Panc1 (cell line): ENCODE measurements at regions not wholly inside any gene's neighbourhood (a gene's known extent, or its start where the extent isn't known, plus 50 kb on each side); places are given as distances from the start of the nearest gene placed in this dataset.

ENCODE experiments used
- ATAC-seq: fragments of 200-7000 bp; cut with Tn5 transposase; 2 replicates; pipeline ENCODE4 v1.9.1; 2020; ENCODE audit warnings: mild to moderate bottlenecking, moderate library complexity
- BruUV-seq: library from RNA; stranded (reverse); fragments of 400-500 nt; replicated peaks from 2 replicates; lab custom pipeline; 2021; lab: Mats Ljungman, UMichigan
- CTCF ChIA-PET: fragments of 300-600 bp; sonication (Branson Sonifier 250); formaldehyde crosslinking; loops from one replicate; lab custom pipeline; 2022; ENCODE audit warnings: antibody characterized with exemption; lab: Charles Lee
- POLR2A ChIA-PET: fragments of 300-600 bp; sonication (Branson Sonifier 250); formaldehyde crosslinking; loops from one replicate; lab custom pipeline; 2022; ENCODE audit warnings: antibody characterized with exemption; lab: Charles Lee
- DNase-seq: peaks from one replicate; pipeline ENCODE4 v3.0.0-alpha.2; 2010; ENCODE audit warnings: low read depth, low spot score
- H3K27ac ChIP-seq: 2 replicates; pipeline ENCODE4 v1.5.1; 2011; ENCODE audit warnings: mild to moderate bottlenecking, low read length, inconsistent platforms
- H3K27me3 ChIP-seq: fragments of 200-500 bp; sonication (Bioruptor generic); 2 replicates; pipeline ENCODE4 v1.6.0; 2014; ENCODE audit warnings: low read length, inconsistent platforms; ENCODE audit not compliant: control insufficient read depth, insufficient read depth
- H3K36me3 ChIP-seq: fragments of 200-500 bp; sonication (Bioruptor generic); 2 replicates; pipeline ENCODE4 v1.5.1; 2014; ENCODE audit warnings: inconsistent platforms, mild to moderate bottlenecking, low read length, moderate library complexity; ENCODE audit not compliant: control insufficient read depth, insufficient read depth
- H3K4me1 ChIP-seq: 2 replicates; pipeline ENCODE4 v1.5.1; 2011; ENCODE audit warnings: inconsistent platforms, mild to moderate bottlenecking, low read length, moderate library complexity; ENCODE audit not compliant: control insufficient read depth, insufficient read depth
- H3K4me3 ChIP-seq, 2 experiments: 2 replicates each; pipeline ENCODE4 v1.5.1; 2011 to 2012; ENCODE audit warnings: low read depth in 2 of 2, low read length in 2 of 2, mild to moderate bottlenecking in 2 of 2, inconsistent platforms in 1 of 2, moderate library complexity in 1 of 2
- H3K9me3 ChIP-seq: fragments of 200-500 bp; sonication (Bioruptor generic); 2 replicates; pipeline ENCODE4 v1.5.1; 2014; ENCODE audit warnings: low read depth, mild to moderate bottlenecking, inconsistent platforms, low read length, moderate library complexity; ENCODE audit not compliant: control insufficient read depth, insufficient read depth
- POLR2AphosphoS5 ChIP-seq: IDR thresholded peaks from 2 replicates; pipeline ENCODE4 v1.6.1; 2012; ENCODE audit warnings: mild to moderate bottlenecking, low read depth, low read length, moderate library complexity
- REST ChIP-seq, 2 experiments: IDR thresholded peaks; 2 replicates each; pipeline ENCODE4 v1.6.1; 2011 to 2012; ENCODE audit warnings: low read depth in 2 of 2, control low read depth in 1 of 2, low read length in 1 of 2, mild to moderate bottlenecking in 1 of 2, moderate library complexity in 1 of 2; ENCODE audit not compliant: insufficient read depth in 1 of 2
- SIN3A ChIP-seq: IDR thresholded peaks from 2 replicates; pipeline ENCODE4 v1.6.1; 2012; ENCODE audit warnings: low read depth, mild to moderate bottlenecking, low read length, moderate library complexity, borderline replicate concordance; ENCODE audit not compliant: insufficient read depth
- TCF7L2 ChIP-seq: IDR thresholded peaks from 2 replicates; pipeline ENCODE4 v1.6.1; 2011; ENCODE audit warnings: mild to moderate bottlenecking, low read depth, low read length, inconsistent platforms
- in situ Hi-C: cut with HindIII; loops from 2 replicates; pipeline ENCODE4 v1.10.0; 2016; ENCODE audit warnings: low sequenced_read_pairs, low pct_unique_long_range_greater_than_20kb
- intact Hi-C: fragments of 100-400 bp; cut with micrococcal nuclease; formaldehyde crosslinking; loops from one replicate; pipeline ENCODE4 v1.10.0; 2022; ENCODE audit not compliant: unreplicated experiment
- TF ChIP-seq, protein P1 (sequence below): fragments of 450-650 bp; IDR thresholded peaks from 2 replicates; pipeline ENCODE4 v1.5.1; 2017; ENCODE audit warnings: mild to moderate bottlenecking

DNA sequence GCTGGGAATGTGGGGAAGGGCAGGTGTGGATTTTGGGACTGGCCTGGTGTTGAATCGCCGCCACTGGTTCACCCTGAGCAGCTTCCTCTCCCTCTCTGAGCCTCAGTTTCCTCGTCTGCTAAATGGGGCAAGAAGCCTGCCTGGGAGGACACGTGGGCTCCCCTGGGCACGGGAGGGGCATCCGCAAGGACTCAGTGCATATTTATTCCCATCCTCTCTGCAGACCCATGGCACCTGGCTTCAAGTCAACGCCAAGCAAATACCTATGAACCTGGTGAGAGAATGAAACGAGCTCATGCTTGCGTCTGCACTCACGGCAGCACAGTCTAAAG lies 234.4 kb downstream of the PTPRU start:
- intact Hi-C loops (no loop called here), in situ Hi-C loops (no loop called here)
- TF ChIP-seq POLR2AphosphoS5 (no peak), TCF7L2 (no peak), REST (IDR thresholded peaks at IDR 0.05; ENCODE audit: insufficient read depth in 1 of 2, low read depth in 2 of 2, low read length in 1 of 2) (no peak), SIN3A (no peak)
- TF ChIP-seq, protein P1, sequence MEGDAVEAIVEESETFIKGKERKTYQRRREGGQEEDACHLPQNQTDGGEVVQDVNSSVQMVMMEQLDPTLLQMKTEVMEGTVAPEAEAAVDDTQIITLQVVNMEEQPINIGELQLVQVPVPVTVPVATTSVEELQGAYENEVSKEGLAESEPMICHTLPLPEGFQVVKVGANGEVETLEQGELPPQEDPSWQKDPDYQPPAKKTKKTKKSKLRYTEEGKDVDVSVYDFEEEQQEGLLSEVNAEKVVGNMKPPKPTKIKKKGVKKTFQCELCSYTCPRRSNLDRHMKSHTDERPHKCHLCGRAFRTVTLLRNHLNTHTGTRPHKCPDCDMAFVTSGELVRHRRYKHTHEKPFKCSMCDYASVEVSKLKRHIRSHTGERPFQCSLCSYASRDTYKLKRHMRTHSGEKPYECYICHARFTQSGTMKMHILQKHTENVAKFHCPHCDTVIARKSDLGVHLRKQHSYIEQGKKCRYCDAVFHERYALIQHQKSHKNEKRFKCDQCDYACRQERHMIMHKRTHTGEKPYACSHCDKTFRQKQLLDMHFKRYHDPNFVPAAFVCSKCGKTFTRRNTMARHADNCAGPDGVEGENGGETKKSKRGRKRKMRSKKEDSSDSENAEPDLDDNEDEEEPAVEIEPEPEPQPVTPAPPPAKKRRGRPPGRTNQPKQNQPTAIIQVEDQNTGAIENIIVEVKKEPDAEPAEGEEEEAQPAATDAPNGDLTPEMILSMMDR = no peak
- Histone ChIP-seq H3K27me3 (peaks cover 8% of the 10 kb centered on the region), H3K36me3 (no peaks in the 10 kb centered on the region), H3K27ac (no peak overlapping the region), H3K4me1 (no peaks in the 10 kb centered on the region), H3K9me3 (no peaks in the 10 kb centered on the region), H3K4me3 (no peak overlapping the region)
- CTCF ChIA-PET = no interaction called here
- DNase-seq (no peak), ATAC-seq (no peak)
- no TSS peak for BruUV-seq
- POLR2A ChIA-PET = no interaction called here

DNA sequence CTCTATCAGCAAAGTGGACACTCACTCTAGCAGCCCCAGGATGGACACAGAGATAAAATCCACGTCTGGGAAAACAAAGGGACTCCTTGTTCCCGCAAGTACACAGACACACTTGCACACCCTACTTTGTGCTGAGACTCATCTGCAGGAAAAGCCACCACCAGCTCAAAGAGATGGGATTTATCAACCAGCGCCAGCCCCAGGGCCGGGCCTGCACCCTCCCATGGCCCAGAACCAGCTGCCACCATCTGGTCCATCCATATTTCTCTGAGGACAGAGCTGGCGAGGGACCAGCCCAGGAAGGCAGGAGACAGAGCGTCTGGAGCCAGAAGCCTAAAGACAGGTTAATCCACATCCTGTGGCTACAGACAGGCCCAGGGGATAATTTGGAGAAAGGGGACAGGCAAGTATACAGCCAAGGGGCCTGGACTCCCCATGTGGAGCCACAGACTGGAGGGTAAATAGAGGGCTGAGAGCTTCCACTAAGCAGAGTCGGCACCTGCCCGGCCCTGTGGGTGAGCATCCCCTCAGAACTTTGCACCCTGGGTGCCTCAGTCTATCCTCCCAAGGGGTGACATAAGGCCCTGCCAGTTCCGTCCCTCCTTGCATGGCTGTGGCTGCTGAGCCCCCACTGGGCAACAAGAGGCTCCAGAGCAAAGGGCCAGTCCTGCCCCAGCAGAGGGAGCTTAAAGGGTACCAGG lies 233.9 kb downstream of the PTPRU start:
- intact Hi-C loops (no loop called here), in situ Hi-C loops (no loop called here)
- CTCF ChIA-PET = no interaction called here
- no peak overlapping the region for H3K27ac ChIP-seq
- ATAC-seq = no peak
- no TSS peak for BruUV-seq
- H3K4me1 ChIP-seq = no peaks in the 10 kb centered on the region
- H3K27me3 ChIP-seq = peaks cover 8% of the 10 kb centered on the region
- H3K4me3 ChIP-seq = no peak overlapping the region
- H3K36me3 ChIP-seq = no peaks in the 10 kb centered on the region
- POLR2A ChIA-PET = no interaction called here
- H3K9me3 ChIP-seq = no peaks in the 10 kb centered on the region
- TF ChIP-seq POLR2AphosphoS5 (no peak), TCF7L2 (no peak), SIN3A (no peak), REST (IDR thresholded peaks at IDR 0.05; ENCODE audit: insufficient read depth in 1 of 2, low read depth in 2 of 2, low read length in 1 of 2) (no peak)
- TF ChIP-seq, protein P1 = no peak
- DNase-seq = no peak
